COLO829 (cell line): ENCODE measurements at regions not wholly inside any gene's neighbourhood (a gene's known extent, or its start where the extent isn't known, plus 50 kb on each side); places are given as distances from the start of the nearest gene placed in this dataset.

Experiments used
- DNase-seq: peaks from one replicate; pipeline ENCODE4 v3.0.0; 2012; ENCODE audit warnings: low spot score

GRCh38 chr12:107349008-107349747 lies 255.8 kb upstream of the CRY1 start:
- DNase-seq: peak; percentile 63

GRCh38 chr12:107349839-107350238 lies 256.5 kb upstream of the CRY1 start:
- no peak for DNase-seq

- DNase-seq: no peak
Observed at GRCh38 chr12:107351109-107351508, 257.8 kb upstream of the CRY1 start.

GRCh38 chr12:107351713-107352112 lies 258.4 kb upstream of the CRY1 start:
- no peak for DNase-seq

DNA sequence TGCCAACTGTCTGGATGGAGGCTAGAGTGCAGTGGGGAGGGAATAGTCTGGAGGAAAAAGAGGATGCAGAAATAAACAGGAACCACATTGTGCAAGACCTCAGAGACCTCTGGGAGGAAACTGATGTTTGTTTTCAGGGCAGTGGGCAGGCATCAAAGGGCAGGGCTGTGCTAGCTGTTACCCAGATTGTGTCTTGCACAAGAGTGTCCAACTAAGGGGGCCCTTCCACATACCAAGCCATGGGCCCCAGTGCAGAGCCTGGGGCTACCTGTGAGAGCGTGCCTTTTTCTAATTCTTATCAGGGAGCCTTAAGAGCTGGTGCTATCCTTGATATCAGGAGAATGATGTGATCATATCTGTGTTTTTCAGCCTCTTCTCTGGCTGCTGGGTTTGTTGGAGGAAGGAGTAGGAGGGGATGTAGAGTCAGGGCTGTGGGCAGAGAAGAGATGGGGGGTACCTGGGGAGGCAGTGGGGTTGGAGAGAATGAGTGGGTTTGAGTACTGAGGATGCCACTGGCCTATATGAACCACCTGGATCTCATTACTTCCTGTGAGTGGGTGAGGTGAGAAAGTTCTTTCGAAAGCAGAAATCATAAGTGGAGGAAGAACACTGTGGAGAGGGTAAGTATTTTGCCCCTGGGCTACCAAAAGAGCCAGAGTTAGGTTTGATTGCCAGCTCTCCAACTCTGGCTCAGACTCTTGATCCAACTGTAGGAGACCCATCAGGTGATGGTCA lies 259.2 kb upstream of the CRY1 start:
- no peak for DNase-seq

GRCh38 chr12:107353312-107353711 lies 260.0 kb upstream of the CRY1 start:
- no peak for DNase-seq

DNA sequence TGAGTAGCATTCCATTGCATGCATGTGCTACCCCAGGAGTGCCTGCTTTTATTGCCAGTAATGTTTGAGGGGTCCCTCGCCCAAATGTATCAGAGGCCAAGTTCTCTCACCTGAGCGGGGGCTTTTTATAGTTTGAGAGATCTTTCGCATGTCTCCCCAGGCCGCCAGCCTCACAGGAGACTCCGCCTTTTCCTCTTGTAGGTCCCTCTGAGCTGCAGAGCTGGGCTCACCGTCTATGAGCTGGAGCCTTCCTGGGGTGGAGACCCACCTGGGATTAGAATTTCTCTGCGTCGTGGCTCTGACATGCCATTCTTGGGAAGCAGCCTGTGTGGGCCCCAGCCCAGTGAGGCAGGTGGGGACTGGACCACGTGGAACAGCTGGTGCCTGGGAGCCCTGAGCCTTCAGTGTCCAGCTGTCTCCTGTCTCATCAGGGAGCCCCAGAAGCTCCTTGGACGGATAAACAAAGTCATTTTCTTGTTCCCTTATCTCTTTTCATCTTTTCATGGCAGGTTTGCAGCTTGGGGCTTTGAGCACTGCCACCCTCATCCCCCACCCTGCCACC lies 261.7 kb upstream of the CRY1 start:
- DNase-seq: no peak

DNA sequence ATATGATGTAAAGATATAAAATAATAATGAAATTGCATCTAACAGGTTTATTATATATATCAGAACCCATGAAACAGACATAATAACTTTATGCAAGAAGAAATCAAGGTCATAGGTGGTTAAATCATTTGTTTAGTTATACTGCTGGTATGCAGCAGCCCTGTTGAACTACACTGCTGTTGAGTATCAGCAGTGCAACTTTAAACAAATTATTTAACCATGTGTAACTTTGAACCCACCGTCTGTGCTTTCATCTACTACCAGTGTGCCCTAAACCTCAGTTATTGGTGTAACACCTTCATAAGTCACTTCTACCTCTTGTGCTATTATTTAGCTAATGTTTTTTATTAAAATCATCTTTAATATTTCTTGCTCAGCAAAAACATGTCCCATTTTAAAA lies 262.3 kb upstream of the CRY1 start:
- no peak for DNase-seq

DNA sequence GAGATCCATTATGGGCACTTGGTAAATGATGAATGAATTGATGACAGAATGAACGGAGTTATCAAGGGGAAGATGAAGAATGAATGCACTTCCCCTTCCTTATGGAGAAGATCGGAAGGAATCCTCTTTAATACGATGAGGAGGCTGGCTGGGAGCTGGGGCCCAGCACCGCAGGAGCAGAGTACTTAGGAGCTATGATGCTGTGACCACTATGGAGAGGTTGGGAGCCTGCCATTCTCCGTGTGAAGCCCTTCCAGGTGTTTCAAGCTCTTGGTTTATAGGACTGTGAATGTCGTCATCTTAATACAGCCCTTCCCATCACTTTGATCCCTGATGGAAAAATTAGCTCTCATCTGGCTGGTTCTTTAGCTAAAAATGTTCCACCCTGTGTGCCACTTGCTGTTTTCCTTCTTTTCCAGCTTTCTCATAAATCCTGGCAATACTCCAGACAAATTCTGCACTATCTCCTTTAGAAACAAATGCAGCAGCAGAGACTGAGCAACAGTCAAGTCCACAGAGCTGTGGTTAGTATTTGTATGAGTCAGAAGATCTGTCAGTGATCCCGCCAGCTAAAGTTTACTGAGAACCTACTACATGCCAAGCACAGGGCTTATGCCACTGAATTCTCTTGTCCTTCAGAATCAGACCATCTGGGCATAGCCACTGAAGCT lies 263.1 kb upstream of the CRY1 start:
- DNase-seq: no peak

GRCh38 chr12:107356937-107357295 lies 263.6 kb upstream of the CRY1 start:
- no peak for DNase-seq

GRCh38 chr12:107359382-107359781 lies 266.0 kb upstream of the CRY1 start:
- no peak for DNase-seq

- DNase-seq: no peak
Observed at GRCh38 chr12:107360033-107360432, 266.7 kb upstream of the CRY1 start.

GRCh38 chr12:107360482-107360881 lies 267.1 kb upstream of the CRY1 start:
- DNase-seq: no peak

GRCh38 chr12:107361970-107362369 lies 268.6 kb upstream of the CRY1 start:
- DNase-seq: no peak

GRCh38 chr12:107362960-107363359 lies 269.6 kb upstream of the CRY1 start:
- DNase-seq: no peak

GRCh38 chr12:107364875-107365518 lies 271.6 kb upstream of the CRY1 start:
- DNase-seq: no peak

- DNase-seq: no peak
Observed at GRCh38 chr12:107365703-107366102, 272.4 kb upstream of the CRY1 start.

DNA sequence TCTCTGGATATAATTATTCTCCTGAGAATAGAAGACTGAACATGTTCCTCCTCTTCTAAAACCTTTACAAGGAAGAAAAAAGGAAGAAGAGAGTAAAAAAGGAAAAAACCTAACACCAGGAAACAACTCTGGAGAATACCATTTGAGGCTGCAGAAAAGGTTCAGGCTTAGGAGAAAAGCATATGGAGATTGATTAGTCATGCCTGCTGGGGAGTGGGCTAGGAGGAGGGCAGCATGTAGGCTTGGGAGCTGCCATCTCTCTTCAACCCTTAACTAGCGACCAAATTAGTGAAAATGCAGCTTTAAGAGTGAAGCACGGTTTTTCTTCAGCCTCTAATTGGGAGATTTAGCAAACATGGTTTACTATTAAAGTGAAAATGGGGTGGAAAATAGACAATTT lies 273.0 kb upstream of the CRY1 start:
- DNase-seq: no peak

GRCh38 chr12:107368586-107368985 lies 275.2 kb upstream of the CRY1 start:
- DNase-seq: no peak

DNA sequence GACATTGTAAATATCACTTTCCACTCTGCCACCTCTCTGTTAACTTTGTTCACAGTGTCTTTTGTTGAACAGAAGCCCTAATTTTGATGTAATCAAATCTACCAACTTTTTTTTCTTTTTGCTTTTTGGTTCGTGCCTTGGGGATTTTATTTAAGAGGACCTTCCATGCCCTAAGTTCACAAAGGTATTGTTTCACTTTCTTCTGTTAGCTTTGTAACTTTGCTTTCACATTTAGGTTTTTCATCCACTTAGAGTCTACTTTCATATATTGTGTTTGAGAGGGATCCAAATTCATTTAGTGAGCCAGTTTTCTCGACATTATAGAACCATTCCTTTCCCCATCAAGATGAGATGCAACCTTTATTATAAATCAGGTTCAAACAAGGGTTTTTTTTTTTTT lies 275.7 kb upstream of the CRY1 start:
- DNase-seq: no peak

DNA sequence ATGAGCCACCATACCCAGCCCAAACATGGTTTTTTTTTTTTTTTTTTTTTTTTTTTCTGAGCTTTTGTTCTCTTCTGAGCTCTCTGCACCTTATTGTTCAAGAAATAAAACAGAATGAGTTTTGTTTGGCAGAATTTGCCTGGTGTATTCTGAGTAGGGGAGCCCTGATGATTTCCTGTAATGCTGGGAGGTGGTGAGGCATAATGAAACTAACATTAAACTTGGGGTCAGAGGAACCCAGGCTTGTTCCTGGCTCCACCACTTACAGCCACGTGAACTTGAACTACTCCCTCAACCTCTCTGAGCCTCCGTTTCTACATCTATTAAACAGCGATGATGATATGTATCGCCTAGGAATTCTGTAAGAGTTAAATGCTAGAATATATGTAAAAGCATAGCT lies 276.3 kb upstream of the CRY1 start:
- no peak for DNase-seq

- DNase-seq: peak; percentile 12
Observed at GRCh38 chr12:107372229-107372658, 278.9 kb upstream of the CRY1 start.
